NCI-H526 (cell line): ENCODE measurements at regions not wholly inside any gene's neighbourhood (a gene's known extent, or its start where the extent isn't known, plus 50 kb on each side); places are given as distances from the start of the nearest gene placed in this dataset.
"Not testable (repeated sequence)": the region's sequence is repeated elsewhere in the genome, so short reads cannot be mapped to it uniquely, and the experiment has no call there.

Experiments
- DNase-seq, 2 experiments: peaks; one replicate each; lab custom pipeline; 2025; lab: John Stamatoyannopoulos, UW

DNA sequence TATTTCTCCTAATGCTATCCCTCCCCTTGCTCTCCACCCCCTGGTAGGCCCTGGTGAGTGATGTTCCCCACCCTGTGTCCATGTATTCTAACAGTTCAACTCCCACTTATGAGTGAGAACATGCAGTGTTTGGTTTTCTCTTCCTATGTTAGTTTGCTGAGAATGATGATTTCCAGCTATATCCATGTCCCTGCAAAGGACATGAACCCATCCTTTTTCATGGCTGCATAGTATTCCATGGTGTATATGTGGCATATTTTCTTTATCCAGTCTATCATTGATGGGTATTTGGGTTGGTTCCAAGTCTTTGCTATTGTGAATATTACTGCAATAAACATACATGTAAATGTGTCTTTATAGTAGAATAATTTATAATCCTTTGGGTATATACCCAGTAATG is 540.3 kb downstream of the TMTC2 start:
- DNase-seq: not testable (repeated sequence)

DNA sequence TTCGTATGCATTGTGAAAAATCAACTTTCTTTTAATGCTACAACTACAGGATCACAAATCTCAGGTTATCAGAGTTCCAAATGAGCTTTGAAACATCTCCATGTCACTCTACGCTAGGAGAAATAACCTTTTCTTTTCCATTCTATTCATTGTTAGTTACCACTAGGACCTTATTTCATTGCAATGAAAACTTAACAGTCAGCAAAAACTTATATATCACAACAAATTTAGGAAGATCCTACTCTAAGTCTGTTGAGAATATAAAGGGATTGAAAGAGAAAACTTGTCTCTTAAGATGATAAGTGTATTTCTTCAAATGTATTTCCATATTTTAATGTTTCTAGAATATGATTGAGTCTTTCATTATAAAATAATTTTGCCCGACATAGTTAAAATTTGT is 539.1 kb downstream of the TMTC2 start:
- no peak for DNase-seq

DNA sequence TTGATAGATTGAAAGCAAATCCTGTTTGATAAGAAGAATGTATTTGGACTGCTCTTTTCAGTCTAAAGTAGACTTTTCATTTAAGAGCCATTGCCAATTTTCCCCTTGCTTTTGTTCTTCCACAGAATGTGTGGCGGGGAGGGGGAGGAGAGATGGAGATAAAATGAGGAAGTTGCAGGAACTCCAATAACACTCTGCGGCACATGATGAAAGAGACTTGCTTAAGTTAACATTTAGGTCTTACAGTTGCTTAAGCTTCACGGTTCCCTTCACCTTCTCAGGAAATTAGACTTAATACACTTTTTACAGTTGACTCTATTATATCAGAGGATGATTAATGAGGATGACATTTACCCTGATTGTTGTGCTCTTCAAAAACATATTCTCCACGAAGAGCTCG is 537.3 kb downstream of the TMTC2 start:
- DNase-seq: no peak

DNA sequence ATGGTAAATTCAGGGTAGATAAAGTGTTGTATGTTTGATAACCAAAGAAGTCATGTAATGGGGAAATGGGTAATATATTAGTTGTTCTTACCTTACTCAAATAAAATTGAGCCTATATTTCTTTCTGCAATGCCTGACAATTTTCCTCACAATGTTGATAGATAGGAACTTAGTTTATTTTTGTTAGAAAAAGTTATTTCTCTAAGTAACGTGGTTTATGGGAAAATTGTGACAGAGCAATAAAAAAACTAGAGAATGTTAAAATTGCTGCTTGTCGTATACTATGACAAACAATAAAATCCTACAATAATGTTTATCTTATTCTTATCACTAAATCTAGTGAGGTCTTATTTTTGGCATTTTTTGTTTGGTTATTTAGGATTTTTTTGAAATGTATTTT is 534.1 kb downstream of the TMTC2 start:
- no peak for DNase-seq

DNA sequence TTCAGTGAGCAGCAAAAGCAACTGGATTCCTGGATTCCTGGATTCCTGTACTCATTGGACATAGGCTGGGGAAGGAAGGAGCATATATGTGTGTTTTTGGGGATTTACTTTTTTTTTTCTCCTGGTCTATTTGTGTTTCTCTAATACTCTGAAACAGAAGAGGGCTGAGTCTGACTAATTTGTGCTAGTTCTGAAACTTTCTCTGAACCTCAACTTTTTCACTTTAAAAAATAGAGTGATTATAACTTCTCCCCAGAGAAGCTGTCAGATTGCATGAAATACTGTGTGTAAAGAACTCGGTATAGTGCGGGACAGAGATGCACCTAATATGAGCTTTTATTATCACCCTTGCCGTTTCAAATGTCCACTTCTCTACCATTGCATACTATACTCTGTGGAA is 529.5 kb downstream of the TMTC2 start:
- no peak for DNase-seq

- DNase-seq: no peak
Measured at GRCh38 chr12:83214185-83214584, 527.5 kb downstream of the TMTC2 start.

DNA sequence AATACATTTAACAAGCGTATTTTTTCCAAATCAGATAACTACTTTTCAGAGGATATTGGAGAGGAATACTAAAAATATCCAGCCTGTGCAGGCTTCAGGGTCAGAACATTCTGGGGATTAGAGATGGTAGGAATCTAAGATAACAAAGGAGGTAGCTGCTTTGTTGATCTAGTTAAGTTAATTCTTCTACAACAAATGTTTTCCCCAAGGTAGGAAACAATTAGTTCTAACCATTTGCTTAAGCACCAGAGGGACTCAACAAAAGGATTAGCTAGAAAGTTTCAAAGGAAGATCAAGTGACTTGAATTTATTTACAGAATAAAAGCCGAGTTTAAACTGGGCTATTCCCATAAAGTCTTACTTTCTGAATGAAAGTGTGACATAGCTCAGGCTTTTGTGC is 524.2 kb downstream of the TMTC2 start:
- no peak for DNase-seq

GRCh38 chr12:83199069-83199468 is 512.4 kb downstream of the TMTC2 start:
- DNase-seq: no peak

GRCh38 chr12:83198291-83199015 is 511.7 kb downstream of the TMTC2 start:
- no peak for DNase-seq

DNA sequence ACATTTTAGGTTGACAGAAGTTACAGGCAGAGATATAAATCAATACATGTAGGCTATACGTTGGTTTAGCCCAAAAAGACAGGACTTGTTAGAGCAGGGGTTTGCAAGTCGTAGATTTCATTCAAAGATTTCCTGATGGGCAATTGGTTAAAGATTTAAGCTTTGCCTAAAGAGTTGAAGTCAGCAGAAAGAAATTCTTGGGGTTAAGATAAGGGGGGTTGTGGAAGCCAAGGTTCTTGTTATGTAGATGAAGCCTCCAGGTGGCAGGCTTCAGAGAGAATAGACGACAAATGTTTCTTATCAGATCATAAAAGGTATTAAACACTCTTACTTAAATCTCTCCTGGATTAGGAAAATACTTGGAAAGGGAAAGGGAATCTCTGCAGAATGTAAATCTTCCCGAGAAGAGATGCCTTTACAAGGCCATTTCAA is 510.8 kb downstream of the TMTC2 start:
- no peak for DNase-seq

- no peak for DNase-seq
Measured at GRCh38 chr12:83196694-83197350, 510.1 kb downstream of the TMTC2 start.

GRCh38 chr12:83190631-83191390 is 504.1 kb downstream of the TMTC2 start:
- DNase-seq: no peak

- DNase-seq: no peak
Measured at GRCh38 chr12:83186419-83186818, 499.7 kb downstream of the TMTC2 start.

DNA sequence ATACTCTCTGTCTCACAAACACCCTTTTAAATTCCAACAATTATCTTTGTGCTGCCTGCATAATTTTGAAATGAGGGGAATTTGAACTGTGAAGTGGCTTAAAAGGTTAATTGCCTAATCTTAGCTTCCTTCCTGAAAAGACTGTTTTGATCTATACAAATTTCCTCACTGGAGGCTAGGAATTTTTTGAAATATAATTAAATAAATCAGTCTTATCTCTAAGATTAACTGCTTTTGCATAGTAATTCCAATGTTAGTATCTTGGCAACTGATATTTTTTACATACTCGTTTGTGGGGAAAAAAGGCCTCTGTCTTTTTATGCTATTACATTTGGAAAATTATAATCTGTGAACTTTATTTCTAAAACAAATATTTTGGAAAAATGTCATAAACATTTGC is 498.5 kb downstream of the TMTC2 start:
- no peak for DNase-seq
